GM18499 (cell line): ENCODE measurements at regions not wholly inside any gene's neighbourhood (a gene's known extent, or its start where the extent isn't known, plus 50 kb on each side); places are given as distances from the start of the nearest gene placed in this dataset.

ENCODE experiments used
- ATAC-seq: cut with Tn5 transposase; IDR thresholded peaks from one replicate; pipeline ENCODE4 v1.9.1; 2021; ENCODE audit warnings: moderate number of reproducible peaks; ENCODE audit not compliant: insufficient read depth, unreplicated experiment

DNA sequence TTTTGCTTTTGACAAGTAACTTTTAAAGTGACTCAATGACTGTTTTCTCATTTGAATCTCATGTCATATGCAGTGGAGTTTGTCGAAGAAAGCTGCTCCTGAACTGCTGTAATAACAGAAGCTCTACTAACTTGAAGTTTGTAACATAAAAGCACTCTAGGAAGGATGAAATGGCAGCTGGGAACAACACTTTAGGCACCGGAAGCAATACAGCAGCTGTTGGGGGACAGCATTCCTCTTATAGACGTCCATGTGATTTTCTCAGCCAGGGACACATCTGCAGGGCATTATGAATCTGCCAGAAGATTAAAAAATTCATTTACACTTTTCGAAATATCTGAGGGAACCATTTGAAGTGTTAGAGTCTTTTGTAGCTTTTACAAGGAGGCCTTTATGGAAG is 1035.8 kb downstream of the ADGRL3 start:
- ATAC-seq = no peak

DNA sequence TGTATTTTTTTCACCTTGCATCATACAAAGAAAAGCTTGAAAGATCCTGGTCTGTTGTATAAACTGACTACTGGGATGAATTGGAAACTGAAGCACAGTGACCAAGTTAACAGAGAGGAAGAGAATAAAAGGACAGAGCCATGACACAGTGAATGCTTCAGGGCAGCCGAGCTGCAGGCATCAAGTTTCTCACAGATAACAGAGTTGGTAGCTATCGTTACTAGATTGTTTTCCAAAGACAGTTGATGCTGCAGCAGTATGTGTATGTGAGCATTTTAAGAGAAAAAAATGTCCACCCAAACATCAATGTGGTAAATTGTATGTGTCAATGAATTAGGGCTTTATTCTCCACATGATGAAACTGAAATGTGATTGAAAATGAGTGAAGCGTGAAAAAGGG is 1032.7 kb downstream of the ADGRL3 start:
- ATAC-seq = no peak

DNA sequence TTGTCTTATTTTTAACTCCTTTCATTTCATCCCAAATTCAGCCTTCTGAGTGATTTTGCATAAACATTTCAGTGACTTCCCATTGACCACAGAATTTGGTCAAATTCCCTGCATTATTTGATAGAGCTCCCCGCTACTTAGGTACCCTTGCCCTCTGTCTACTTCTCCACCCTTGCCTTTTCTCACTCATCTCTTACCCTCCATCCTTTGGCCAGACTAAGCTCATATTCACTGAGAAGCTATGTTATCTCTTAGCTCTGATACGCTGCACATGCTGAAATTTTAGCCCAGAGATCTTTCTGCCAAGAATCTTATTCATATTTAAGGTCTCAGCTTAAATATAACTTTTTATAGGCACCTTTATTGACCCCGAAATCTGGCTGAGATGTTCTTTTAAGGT is 1031.9 kb downstream of the ADGRL3 start:
- ATAC-seq = no peak

DNA sequence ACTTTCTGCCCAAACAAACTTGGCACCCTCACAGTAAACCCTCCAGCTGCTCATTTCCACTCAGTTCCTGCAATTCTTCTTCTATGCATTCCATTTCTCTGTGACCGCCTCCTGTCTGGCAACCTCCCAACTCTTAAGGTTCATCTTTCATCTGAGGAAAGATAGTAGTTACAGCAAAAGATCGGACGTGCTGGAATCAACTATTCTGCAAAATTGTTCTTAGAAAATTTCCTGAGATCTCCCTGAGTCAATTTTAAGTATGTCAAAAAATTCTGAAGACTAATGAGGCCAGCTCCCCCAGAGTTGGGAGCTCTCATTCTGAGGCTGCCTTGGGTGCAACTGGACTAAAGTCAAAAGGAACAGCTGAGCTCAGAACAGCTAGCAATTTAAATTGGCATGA is 1026.0 kb downstream of the ADGRL3 start:
- no peak for ATAC-seq

DNA sequence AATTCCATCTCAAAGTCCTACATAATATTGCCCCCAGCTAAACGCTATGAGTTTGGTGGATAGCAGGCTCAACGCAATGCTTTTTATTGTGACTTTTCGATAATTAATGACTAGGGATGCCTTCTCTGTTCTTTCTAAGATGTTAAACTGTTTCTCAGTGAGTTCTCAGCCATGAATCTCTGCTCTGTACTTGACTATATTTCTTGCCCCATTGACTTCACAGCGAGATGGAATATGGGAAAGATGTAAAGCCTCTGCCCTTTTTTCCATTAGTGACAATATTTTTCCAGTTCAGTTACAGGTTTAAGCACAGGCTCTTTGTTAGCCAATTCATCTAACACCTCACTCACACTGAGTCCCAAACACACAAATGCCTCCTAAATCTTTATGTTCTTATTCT is 1022.0 kb downstream of the ADGRL3 start:
- no peak for ATAC-seq

DNA sequence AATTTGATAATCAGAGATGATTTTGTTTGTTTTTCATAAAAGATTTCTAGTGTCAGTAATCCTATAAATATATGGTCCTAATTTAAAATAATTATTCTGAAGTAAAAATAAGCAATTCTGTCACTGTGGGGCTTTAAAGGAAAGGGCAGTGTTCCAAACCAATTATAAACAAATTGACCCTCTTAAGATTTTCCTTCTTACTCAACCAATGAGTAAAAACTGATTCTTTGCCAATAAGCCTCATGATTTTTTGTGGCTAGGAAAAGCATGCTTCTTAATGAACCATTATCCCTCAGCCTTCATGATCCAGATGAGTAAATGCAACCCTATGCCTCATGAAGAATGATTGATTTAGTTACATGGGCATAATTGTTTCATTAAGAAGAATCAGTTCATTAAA is 1010.4 kb downstream of the ADGRL3 start:
- ATAC-seq = no peak

DNA sequence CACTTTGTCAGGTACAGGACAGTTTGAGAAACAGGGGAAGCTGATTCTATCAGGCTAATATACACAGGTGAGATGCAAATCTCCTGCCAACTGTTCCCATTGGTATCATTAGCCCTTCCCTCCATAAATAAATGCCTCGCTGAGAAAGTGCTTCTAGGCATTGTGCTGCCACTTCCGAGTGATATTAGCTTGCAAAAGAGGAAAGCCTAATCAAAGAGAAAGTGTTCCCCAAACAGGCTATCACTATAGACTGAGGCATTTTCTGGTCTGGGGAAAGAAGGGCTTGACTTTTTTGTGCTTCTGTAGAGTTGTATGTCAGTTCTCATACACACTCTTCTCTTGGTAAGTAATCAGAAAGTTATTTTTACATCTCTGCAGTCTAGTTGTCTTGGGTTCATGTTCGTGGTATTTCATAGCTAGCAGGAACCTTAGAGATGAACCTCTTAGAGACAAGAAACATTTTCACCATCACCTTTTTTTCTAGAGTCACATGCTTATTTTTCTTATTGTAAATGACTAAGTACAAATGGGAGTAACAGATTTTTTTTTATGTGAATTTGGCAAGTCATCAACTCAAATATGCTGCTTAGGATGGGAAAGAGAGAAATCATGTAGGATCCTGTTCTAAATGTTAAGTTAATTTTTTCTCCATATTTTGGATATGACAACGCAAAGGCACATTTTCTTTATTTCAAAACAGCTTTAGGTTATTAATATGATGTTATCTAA is 1009.8 kb downstream of the ADGRL3 start:
- ATAC-seq = no peak

DNA sequence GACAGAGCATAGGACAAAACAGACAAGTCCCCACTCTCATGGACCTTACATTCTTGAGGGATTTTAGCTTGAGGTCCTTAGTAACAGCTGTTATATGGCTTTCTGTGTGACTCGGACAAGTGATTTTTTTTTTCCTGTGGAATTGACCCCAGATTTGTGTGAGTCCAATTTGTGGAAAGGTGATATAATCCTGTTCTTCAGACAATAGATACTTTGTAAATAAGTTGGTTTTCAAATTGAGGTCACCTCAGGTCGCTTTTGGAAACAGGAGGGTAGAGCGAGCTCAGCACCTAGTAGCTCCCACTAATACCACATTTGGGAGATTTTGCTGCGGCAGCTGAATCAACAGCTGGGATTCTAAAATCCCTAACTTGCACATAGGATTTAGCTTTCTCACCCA is 1008.8 kb downstream of the ADGRL3 start:
- no peak for ATAC-seq

DNA sequence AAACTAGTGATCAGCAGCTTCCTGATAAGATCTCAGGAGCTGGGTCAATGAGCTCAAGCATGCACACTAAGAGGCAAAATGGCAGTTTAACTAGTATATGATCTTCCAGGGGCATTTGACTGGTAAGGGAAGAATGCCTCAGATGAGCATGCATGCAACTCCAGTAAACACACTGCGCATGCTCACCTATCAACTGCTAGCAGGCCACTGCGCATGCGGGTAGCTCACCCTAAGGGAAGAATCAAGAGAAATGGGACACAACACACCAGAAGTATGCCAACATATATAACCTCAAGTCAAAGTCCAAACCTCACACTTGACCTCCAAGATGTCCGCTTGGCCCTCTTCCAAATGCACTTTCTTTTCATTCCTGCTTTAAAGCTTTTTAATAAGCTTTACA is 1004.0 kb downstream of the ADGRL3 start:
- ATAC-seq = no peak

DNA sequence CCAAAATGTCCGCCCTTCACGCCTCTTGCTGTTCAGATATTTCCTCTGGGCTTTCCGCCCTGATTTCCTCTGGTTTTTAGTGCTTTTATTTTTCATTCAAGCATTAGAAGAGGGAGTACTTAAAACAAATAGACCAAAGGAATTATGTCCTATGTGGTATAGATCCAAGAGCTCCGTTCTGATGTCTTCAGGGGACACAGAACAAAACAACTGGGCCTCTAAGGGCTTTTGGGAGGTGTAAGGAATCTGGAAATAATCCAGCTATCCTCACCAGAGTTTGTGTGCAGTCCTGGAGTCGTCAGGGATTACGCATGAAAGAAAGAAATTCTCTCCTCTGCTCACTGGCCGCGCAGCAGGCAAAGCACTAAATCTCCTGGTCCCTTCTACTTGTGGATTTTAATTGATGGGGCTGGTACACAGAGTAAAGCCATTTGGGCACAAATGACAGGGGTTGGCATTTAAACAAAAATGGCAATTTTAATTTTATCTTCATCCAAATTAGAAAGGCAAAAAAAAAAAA is 999.2 kb downstream of the ADGRL3 start:
- no peak for ATAC-seq

DNA sequence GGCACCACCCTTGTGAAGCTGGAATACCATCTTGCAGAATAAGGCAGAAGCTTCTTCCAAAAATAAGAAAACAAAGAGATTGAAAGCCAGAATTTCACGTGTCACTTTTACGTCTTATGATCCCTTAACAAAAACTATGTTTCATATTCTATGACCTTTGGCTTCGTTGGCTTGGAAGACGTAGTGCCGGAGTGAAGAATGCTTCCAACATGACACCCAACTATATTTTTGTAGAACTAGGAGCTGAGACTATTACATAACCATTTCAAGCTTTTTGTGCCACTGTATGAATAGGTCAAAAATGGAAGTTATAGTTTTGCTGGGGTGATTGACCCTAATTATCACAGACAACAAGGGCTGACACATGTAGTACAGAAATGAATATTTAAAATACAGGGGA is 996.2 kb downstream of the ADGRL3 start:
- no peak for ATAC-seq

DNA sequence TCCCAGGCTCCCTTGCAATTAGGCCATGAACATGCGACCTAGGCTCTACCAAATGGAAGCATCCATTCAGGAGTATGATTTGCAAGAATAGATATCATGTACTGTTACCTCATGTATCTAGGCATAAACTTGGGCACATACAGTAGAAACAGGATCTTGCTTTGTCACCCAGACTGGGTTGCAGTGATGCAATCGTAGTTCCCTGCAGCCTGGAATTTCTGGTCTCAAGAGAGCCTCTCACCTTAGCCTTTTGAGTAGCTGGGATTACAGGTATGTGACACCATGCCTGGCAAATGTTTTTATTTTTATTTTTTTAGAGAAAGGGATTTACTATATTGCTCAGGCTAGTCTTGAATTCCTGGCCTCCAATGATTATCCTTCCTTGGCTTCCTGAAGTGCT is 994.2 kb downstream of the ADGRL3 start:
- no peak for ATAC-seq

DNA sequence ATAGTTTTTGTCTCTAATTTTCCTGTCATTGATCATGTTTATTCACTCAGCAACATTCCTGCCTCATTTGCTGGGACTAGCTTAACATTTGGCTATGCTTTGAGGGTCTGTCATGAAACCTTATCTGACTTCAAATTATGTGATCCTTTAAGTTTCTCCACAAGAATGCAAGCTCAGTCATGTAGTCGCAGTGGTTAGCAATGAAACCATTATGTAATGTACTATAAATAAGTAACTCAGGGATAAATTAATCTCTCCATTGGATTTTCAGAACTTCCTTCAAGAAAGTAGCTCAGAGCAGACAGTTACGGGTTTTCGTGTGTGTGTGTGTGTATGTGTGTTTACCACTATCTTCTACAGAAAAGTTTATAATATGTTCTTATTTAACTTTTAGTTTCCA is 993.6 kb downstream of the ADGRL3 start:
- no peak for ATAC-seq

DNA sequence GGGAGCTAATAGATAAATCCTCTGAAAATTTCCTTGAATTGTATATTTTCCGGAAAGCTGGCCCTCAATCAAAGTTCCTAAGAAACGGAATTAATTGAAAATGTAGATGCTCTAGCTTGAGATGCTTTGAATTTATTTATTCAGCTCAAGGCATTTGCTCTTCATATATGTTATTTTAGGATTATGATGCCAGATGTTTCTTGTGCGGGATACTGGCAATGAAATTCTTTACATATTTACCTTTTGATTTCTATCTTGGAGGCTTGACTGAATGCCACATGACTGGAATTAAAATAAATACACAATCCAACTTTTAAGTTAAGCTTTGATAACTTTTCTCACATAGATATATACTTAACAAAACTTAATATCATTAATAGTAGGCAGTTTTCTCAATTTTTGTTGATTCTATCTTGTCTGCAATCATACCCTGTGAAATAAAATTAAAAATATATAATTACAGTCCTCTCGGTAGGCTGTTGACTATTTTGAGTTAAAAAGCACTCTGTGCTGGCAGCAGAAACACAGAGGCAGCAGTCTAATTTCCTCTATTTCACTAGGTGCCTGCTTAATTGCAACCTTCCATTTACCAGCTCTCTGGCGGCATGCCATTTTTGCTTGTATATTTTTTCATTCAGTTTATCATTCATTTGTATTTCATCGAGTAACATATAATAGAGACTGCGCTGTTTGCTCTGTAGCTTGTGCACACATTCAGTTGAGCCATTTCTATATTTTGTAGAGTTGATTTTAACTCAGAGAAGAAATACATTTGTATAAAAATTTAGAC is 991.5 kb downstream of the ADGRL3 start:
- no peak for ATAC-seq

DNA sequence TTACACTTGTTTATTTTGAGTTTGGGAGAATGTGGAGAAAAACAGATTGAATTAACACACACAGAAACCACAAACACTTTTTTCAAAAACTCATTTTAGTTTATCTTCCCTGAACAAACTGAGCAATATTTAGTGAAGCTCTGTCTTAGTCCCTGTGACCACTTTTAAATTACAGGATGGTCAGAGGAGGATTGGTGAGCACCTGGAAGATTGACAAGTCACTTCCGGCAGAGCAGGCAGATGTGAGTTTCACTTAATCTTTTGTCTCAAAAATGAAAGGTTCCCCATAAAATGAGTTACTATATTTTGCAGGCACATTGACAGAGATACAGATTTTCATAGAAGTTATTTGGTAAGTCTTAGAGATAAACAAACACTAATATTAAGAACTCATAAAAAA is 970.1 kb downstream of the ADGRL3 start:
- ATAC-seq = no peak

DNA sequence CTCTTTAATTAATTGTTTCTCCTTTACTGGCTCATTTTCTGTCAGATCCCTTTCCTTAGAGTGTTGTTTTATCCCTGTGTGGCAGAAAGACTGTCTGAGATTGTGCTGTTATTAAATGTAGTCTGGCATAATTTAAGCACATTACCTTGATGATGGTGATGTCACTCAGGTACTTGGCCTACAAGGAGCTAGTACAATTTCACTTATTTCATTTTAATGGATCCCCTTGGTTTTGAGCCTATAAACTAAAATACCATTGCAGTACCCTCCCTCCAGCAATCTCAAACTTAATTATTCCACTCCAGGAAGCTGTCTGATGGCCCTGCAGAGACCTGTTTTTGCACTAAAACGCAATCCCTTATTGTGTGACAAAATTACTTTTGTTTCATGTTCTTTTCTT is 968.6 kb downstream of the ADGRL3 start:
- no peak for ATAC-seq

DNA sequence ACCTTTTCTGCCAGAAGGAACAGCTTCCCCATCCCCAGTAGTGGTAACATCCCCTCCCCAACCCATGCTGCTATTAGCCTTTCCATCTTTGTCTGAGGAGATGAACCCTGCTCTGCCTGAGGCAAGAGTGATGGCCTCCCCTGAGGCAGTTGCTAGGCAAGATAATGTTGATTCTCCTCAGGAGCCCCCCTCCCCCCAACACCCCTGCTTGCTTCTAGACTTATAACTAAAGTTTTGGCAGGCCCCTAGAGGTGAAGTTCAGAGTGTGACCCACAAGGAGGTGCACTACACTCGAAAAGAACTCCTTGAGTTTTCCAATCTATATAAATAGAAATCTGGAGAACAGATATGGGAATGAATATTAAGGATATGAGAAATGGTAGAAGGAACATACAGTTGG is 962.5 kb downstream of the ADGRL3 start:
- ATAC-seq = no peak

DNA sequence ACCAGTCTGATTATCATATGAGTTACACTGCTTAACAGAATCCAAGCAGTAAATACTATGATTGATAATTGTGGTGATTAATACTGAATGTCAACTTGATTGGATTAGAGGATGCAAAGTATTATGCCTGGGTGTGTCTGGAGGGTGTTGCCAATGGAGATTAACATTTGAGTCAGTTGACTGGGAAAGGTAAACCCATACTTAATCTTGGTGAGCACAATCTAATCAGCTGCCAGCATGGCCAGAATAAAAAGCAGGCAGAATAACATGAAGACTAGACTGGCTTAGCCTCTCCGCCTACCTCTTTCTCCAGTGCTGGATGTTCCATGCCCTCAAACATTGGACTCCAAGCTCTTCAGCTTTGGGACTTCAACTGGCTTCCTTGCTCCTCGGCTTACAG is 961.3 kb downstream of the ADGRL3 start:
- no peak for ATAC-seq

DNA sequence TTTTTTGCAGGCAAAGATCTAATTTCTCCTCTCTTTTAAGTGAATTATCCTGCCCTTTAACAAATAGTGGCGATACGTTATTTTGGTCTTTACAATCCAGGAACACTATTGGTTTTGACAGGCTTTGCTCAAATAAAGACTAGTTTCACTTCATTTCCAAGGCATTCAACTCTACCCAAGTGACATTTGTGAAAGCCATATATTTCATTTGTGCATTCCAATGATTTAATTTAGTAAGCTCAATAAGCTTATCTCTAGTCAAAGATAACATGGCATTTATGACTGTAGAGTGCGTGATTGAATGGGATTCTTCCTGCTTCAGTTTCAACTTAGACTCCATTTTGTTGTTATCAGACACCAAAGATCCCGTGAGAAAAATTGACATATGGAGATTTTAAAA is 959.8 kb downstream of the ADGRL3 start:
- no peak for ATAC-seq

DNA sequence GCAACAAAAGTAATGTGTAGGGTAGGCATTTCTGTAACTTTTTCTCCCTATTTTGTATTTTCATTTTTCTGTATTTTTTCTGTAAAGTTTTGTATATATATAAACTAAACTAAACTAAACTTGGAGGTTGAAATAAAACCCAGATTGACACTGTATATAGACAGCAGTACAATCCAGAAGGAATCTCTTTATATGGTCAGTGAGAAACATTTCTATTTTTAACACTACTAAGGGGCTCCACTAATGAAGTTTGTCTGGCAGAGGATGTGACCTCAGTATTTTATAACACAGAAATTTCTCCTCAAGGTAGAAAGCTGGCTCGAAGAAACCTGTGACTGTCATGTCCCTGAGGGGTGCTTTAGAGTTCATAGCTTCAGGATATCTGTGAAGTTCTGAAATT is 959.2 kb downstream of the ADGRL3 start:
- ATAC-seq = no peak

DNA sequence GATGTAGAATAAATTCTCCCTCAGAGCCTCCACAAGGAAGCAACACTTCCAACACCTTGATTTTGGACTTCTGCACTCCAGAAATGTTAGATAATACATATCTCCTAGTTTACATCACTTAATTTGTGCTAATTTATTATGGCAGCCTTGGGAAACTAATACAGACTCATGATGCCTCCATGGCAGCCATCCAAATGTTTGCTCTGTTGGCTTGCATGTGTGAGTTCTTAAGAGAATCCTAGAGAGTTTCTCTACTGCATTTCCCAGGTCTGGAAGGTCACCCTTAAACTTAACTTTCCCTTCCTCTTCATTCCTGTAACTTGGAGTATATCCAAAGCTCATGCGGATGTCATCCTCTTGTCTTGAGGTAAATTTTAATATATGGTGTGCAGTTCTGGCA is 956.1 kb downstream of the ADGRL3 start:
- no peak for ATAC-seq

DNA sequence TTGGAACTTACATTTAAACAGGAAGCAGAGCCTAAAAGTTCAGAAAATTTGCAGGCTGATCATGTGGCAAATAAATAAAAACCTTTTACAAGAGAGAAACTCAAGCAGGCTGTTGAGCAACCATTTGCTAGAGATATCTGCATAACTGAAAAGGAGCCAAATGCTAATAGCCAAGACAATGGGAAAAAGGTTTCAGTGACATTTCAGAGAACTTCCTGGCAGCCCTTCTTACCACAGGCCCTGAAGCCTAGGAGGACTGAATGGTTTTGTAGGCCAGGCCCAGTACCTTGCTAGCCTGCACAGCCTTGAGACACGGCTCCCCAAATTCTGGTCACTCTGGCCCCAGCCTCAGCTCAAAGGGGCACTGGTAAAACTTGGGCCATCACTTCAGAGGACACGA is 945.1 kb downstream of the ADGRL3 start:
- ATAC-seq = no peak
